ENCODE measurements at regions not wholly inside any gene's neighbourhood (a gene's known extent, or its start where the extent isn't known, plus 50 kb on each side); places are given as distances from the start of the nearest gene placed in this dataset.

DNA sequence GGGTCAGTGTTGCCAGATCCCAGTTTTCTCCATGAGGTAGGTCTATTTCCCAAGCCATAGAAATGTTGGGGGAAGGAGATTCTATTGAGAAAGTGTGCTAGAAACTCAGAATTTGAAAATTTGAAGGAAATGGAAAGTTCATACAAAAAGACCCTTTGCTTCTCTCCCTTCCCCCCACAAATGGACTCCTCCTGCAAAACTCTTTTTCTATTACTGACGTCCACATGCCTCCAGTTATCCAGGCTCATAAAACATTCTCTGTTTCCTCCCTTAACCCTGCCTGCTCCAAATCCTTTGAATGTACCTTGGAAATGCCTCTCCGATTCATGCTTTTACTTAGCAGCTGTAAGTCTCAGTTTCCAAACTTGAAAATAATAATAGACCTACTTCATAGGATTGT is 237.5 kb upstream of the TNP1 start:
- H3K27me3 Mint-ChIP-seq: peaks cover 5% of the 10 kb centered on the region
- no peak overlapping the region for H3K27ac Mint-ChIP-seq
- CTCF ChIA-PET: no interaction called here
- POLR2A ChIA-PET: no interaction called here
- H3K9me3 Mint-ChIP-seq: no peaks in the 10 kb centered on the region
- peaks cover 6% of the 10 kb centered on the region for H3K4me1 Mint-ChIP-seq
- H3K36me3 Mint-ChIP-seq (ENCODE audit: low read depth): no peaks in the 10 kb centered on the region
- no peak for DNase-seq
- H3K4me3 Mint-ChIP-seq: no peak overlapping the region

- H3K4me1 Mint-ChIP-seq: peaks cover 6% of the 10 kb centered on the region
Observed at GRCh38 chr2:217096474-217097225, 236.8 kb upstream of the TNP1 start.

DNA sequence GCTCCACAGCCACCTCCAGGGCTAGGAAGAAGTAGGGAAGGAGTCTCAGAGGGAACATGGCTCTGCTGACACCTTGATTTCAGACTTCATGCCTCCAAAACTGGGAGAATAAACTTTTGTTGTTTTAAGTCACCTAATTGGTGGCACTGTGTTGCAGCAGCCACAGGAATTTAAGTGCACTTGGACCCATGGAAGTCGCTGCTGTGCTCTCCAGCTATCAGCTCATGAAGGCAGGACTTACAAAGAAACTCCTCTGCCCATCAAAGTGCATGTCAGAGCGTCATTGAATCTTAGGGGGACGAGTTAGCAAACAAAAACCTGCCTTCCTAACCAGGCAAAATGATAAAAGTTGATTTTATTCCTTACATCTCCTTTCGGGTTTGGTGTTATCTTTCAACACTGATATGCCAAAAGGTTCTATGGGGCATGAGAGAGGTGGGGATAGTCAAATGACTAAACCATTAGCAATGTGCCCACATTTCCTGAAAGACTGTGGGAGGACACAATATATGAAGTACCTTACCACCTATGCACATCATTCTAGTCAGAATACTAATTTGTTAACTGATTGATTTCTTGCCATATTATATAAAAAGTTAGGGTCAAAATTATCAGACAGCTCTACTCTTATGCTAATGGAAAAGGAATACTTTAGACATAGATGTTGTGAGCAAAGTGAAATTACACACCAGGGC is 235.8 kb upstream of the TNP1 start:
- no peaks in the 10 kb centered on the region for H3K9me3 Mint-ChIP-seq
- H3K4me1 Mint-ChIP-seq: peaks cover 7% of the 10 kb centered on the region
- H3K27ac Mint-ChIP-seq: no peak overlapping the region
- ChIA-PET CTCF (no interaction called here), POLR2A (no interaction called here)
- no peak for DNase-seq
- H3K27me3 Mint-ChIP-seq: peaks cover 2% of the 10 kb centered on the region
- H3K36me3 Mint-ChIP-seq (ENCODE audit: low read depth): no peaks in the 10 kb centered on the region
- no peak overlapping the region for H3K4me3 Mint-ChIP-seq

More at GRCh38 chr2:217096474-217097225, 236.8 kb upstream of the TNP1 start:
- Mint-ChIP-seq H3K4me3 (no peak overlapping the region), H3K27ac (no peak overlapping the region), H3K36me3 (ENCODE audit: low read depth) (no peaks in the 10 kb centered on the region), H3K9me3 (no peaks in the 10 kb centered on the region), H3K27me3 (peaks cover 2% of the 10 kb centered on the region)
- POLR2A ChIA-PET: no interaction called here
- no peak for DNase-seq
- CTCF ChIA-PET: no interaction called here

DNA sequence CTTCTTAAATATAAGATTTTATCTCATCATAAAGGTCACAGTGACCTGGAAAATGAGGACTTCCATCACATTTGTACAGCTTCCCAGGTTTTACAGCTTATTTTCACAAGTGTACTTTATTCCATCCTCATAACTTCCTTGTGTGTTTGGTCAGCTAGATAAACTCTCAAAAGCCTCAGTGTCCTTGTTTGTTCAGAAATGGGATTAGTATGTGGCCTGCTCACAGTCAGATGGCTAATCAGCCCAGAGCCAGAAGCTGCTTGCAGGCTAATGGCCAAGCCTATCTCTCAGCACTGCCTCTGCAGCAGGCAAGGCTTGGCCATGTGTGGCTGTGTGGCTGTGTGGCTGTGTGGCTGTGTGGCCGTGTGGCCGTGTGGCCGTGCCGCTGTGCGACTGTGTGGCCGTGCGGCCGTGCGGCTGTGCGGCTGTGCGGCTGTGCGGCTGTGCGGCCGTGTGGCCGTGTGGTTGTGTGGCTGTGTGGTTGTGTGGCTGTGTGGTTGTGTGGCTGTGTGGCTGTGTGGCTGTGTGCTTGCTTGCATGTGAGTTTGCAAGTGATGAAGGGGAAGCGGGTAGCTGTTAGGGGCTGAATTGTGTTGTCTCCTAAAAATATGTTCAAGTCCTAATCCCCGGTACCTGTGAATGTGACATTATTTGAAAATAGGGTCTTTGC is 233.0 kb upstream of the TNP1 start:
- Mint-ChIP-seq H3K9me3 (no peaks in the 10 kb centered on the region), H3K4me1 (peaks cover 16% of the 10 kb centered on the region), H3K27ac (no peak overlapping the region), H3K36me3 (ENCODE audit: low read depth) (no peaks in the 10 kb centered on the region), H3K4me3 (no peak overlapping the region), H3K27me3 (peaks cover 2% of the 10 kb centered on the region)
- CTCF ChIA-PET: no interaction called here
- POLR2A ChIA-PET: no interaction called here
- DNase-seq: no peak

DNA sequence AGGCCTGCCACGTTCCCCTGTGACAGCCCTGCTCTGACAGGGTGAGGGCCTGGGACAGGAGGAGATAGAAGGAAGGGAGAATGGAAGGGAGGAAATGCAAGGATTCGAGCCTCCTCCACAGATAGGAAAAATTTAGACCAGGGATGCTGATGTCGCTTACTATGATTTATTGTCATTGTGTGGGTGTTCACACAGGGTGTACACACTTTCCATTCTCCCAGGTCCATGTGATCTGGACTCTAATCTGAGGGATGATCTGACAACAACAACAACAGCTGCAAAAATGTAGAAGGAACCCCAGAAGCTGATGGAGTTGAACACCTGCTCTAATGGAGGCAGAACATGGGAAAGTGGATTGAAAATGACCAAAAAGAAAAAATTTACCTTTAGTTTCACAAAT is 231.7 kb upstream of the TNP1 start:
- CTCF ChIA-PET: no interaction called here
- no peaks in the 10 kb centered on the region for H3K27me3 Mint-ChIP-seq
- H3K27ac Mint-ChIP-seq: no peak overlapping the region
- H3K9me3 Mint-ChIP-seq: no peaks in the 10 kb centered on the region
- DNase-seq: no peak
- peaks cover 22% of the 10 kb centered on the region for H3K4me1 Mint-ChIP-seq
- H3K4me3 Mint-ChIP-seq: no peak overlapping the region
- H3K36me3 Mint-ChIP-seq (ENCODE audit: low read depth): no peaks in the 10 kb centered on the region
- POLR2A ChIA-PET: no interaction called here

GRCh38 chr2:217090884-217091283 is 231.0 kb upstream of the TNP1 start:
- Mint-ChIP-seq H3K4me1 (peaks cover 25% of the 10 kb centered on the region), H3K27ac (no peak overlapping the region), H3K27me3 (no peaks in the 10 kb centered on the region), H3K9me3 (no peaks in the 10 kb centered on the region), H3K4me3 (no peak overlapping the region), H3K36me3 (ENCODE audit: low read depth) (no peaks in the 10 kb centered on the region)
- ChIA-PET CTCF (no interaction called here), POLR2A (no interaction called here)
- no peak for DNase-seq

DNA sequence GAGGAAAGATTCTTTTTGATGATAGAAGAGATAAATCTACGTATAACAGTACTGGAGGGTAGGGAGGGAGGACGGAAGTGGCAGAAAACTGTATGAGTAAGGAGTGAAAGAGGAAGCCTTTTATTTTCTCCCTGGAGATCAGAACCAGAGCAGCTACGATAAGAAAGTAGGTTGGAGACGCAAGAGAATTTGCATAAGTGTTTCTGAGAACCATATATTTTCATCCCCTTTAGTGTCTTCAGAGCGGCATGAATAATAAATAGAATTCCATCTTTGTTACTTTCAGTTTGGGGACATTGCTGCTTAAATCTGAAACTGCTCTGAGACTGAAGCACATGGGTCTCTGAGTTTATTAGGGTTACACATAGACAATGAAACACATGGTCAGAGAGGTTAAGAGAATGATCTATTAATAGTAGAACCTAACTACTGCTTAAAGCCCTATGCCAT is 230.2 kb upstream of the TNP1 start:
- H3K36me3 Mint-ChIP-seq (ENCODE audit: low read depth): no peaks in the 10 kb centered on the region
- H3K9me3 Mint-ChIP-seq: no peaks in the 10 kb centered on the region
- peak overlapping the region; percentile 28 for H3K4me3 Mint-ChIP-seq
- DNase-seq: no peak
- ChIA-PET POLR2A (no interaction called here), CTCF (no interaction called here)
- peaks cover 4% of the 10 kb centered on the region for H3K27me3 Mint-ChIP-seq
- H3K4me1 Mint-ChIP-seq: peaks cover 25% of the 10 kb centered on the region
- H3K27ac Mint-ChIP-seq: no peak overlapping the region

DNA sequence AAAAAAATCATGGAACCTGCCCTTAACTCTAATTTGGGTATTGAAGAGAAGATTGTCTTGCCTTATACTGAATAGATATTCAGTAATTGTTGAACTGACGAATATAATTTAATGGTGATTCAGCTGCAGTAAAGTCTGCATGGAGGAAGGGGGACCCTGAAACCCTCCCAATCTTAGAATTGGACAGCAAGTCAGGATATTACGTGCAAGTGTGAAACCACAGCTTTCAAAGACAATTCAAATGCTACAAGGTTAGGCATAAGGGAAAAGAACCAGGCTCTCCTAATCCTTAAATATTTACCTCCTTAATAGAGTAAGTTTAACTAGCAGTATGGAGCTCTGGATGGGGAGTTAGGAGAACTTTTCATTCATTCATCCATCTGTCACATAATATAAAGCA is 226.9 kb upstream of the TNP1 start:
- peaks cover 12% of the 10 kb centered on the region for H3K27me3 Mint-ChIP-seq
- H3K4me1 Mint-ChIP-seq: peaks cover 24% of the 10 kb centered on the region
- DNase-seq: no peak
- no peaks in the 10 kb centered on the region for H3K9me3 Mint-ChIP-seq
- no peak overlapping the region for H3K27ac Mint-ChIP-seq
- ChIA-PET CTCF (no interaction called here), POLR2A (no interaction called here)
- H3K4me3 Mint-ChIP-seq: no peak overlapping the region
- no peaks in the 10 kb centered on the region for H3K36me3 Mint-ChIP-seq (ENCODE audit: low read depth)

- Mint-ChIP-seq H3K27me3 (peaks cover 16% of the 10 kb centered on the region), H3K9me3 (no peaks in the 10 kb centered on the region), H3K4me1 (peaks cover 24% of the 10 kb centered on the region), H3K27ac (no peak overlapping the region), H3K36me3 (ENCODE audit: low read depth) (no peaks in the 10 kb centered on the region), H3K4me3 (no peak overlapping the region)
- CTCF ChIA-PET: no interaction called here
- DNase-seq: no peak
- POLR2A ChIA-PET: no interaction called here
Observed at GRCh38 chr2:217086038-217086522, 226.2 kb upstream of the TNP1 start.

GRCh38 chr2:217085543-217085942 is 225.7 kb upstream of the TNP1 start:
- H3K27me3 Mint-ChIP-seq: peaks cover 18% of the 10 kb centered on the region
- H3K36me3 Mint-ChIP-seq (ENCODE audit: low read depth): no peaks in the 10 kb centered on the region
- ChIA-PET POLR2A (no interaction called here), CTCF (no interaction called here)
- H3K4me3 Mint-ChIP-seq: no peak overlapping the region
- H3K9me3 Mint-ChIP-seq: no peaks in the 10 kb centered on the region
- H3K27ac Mint-ChIP-seq: no peak overlapping the region
- DNase-seq: no peak
- H3K4me1 Mint-ChIP-seq: peaks cover 22% of the 10 kb centered on the region

DNA sequence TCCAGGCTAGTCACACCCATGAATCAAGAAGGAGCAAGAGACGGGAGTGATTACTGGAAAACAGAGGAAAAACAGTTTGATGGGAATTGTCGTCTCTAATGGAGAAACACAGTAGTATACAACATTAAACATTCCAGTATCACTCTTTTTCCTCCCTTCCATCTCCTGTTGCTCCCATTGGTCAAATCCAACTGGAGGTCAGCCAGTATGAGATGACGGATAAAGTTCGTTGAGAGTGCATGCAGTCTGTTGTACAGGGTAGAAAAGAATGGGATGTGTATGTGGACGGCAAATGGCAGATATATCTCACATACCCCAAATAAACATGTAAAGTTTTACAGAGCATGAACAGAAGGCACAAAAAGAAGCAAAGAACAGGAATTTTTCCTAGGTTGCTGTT is 221.9 kb upstream of the TNP1 start:
- Mint-ChIP-seq H3K9me3 (no peaks in the 10 kb centered on the region), H3K4me3 (no peak overlapping the region), H3K4me1 (peaks cover 10% of the 10 kb centered on the region), H3K27me3 (peaks cover 18% of the 10 kb centered on the region), H3K27ac (no peak overlapping the region), H3K36me3 (ENCODE audit: low read depth) (no peaks in the 10 kb centered on the region)
- DNase-seq: no peak
- CTCF ChIA-PET: no interaction called here
- POLR2A ChIA-PET: no interaction called here

DNA sequence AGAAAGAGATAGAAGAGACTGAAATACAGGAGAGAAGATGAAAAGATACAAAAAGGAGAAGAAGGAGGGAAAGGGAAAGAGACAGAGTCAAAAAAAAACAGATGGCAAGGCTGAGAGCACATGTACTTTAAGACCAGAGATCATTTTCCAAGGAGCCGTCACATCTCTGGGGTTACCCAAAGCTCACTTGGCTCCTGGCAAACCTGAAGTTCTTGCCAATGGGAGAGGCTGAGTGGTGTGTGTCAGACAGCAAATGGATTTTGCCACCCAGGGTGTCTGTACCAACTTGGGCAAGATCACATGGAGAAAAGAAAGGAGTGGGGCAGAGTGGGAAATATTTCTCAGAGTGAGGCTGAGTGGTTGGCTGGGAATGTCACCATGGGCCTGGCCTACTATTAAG is 219.3 kb upstream of the TNP1 start:
- H3K9me3 Mint-ChIP-seq: no peaks in the 10 kb centered on the region
- peaks cover 15% of the 10 kb centered on the region for H3K27me3 Mint-ChIP-seq
- H3K36me3 Mint-ChIP-seq (ENCODE audit: low read depth): no peaks in the 10 kb centered on the region
- ChIA-PET CTCF (no interaction called here), POLR2A (no interaction called here)
- no peaks in the 10 kb centered on the region for H3K4me1 Mint-ChIP-seq
- no peak overlapping the region for H3K27ac Mint-ChIP-seq
- H3K4me3 Mint-ChIP-seq: no peak overlapping the region
- DNase-seq: no peak

GRCh38 chr2:217077831-217078407 is 218.1 kb upstream of the TNP1 start:
- no peaks in the 10 kb centered on the region for H3K36me3 Mint-ChIP-seq (ENCODE audit: low read depth)
- H3K27me3 Mint-ChIP-seq: peaks cover 8% of the 10 kb centered on the region
- no peaks in the 10 kb centered on the region for H3K9me3 Mint-ChIP-seq
- H3K4me3 Mint-ChIP-seq: no peak overlapping the region
- ChIA-PET POLR2A (no interaction called here), CTCF (no interaction called here)
- H3K4me1 Mint-ChIP-seq: no peaks in the 10 kb centered on the region
- no peak for DNase-seq
- H3K27ac Mint-ChIP-seq: no peak overlapping the region

Data from activated CD4-positive, alpha-beta memory T cell treated with anti-CD3 and anti-CD28 coated beads, Interleukin-2, amount 10 ng/mL, durations not matched to agents 7 days and 5 days (primary cell).